Activated CD8-positive, alpha-beta T cell treated with anti-CD3 and anti-CD28 coated beads, Interleukin-2, amount 10 ng/mL, durations not matched to agents 7 days and 5 days (primary cell): ENCODE measurements at regions not wholly inside any gene's neighbourhood (a gene's known extent, or its start where the extent isn't known, plus 50 kb on each side); places are given as distances from the start of the nearest gene placed in this dataset.

ENCODE experiments used
- ATAC-seq: fragments of 150-1000 bp; cut with Tn5 transposase; one replicate; pipeline ENCODE4 v1.10.0; 2021; ENCODE audit warnings: moderate library complexity
- CTCF ChIA-PET: fragments of 350-600 bp; sonication (Branson Sonifier 250); formaldehyde crosslinking; loops from one replicate; lab custom pipeline; 2021; ENCODE audit warnings: antibody characterized with exemption; lab: Charles Lee
- POLR2A ChIA-PET: fragments of 350-600 bp; sonication (Branson Sonifier 250); formaldehyde crosslinking; loops from one replicate; lab custom pipeline; 2021; ENCODE audit warnings: antibody characterized with exemption; lab: Charles Lee
- DNase-seq: peaks from one replicate; pipeline ENCODE4 v3.0.0-alpha.2; 2020
- H3K27ac Mint-ChIP-seq: one replicate; pipeline ENCODE4 v1.8.0; 2021; ENCODE audit warnings: mild to moderate bottlenecking, mixed read lengths
- H3K27me3 Mint-ChIP-seq: one replicate; pipeline ENCODE4 v1.8.0; 2021; ENCODE audit warnings: low read depth, mixed read lengths
- H3K36me3 Mint-ChIP-seq: one replicate; pipeline ENCODE4 v1.8.0; 2021; ENCODE audit warnings: low read depth, mixed read lengths
- H3K4me1 Mint-ChIP-seq: one replicate; pipeline ENCODE4 v1.8.0; 2021; ENCODE audit warnings: low read depth, mixed read lengths
- H3K4me3 Mint-ChIP-seq: one replicate; pipeline ENCODE4 v1.8.0; 2021; ENCODE audit warnings: mild to moderate bottlenecking, mixed read lengths
- H3K9me3 Mint-ChIP-seq: one replicate; pipeline ENCODE4 v1.8.0; 2022; ENCODE audit warnings: mixed read lengths; ENCODE audit not compliant: insufficient read depth

DNA sequence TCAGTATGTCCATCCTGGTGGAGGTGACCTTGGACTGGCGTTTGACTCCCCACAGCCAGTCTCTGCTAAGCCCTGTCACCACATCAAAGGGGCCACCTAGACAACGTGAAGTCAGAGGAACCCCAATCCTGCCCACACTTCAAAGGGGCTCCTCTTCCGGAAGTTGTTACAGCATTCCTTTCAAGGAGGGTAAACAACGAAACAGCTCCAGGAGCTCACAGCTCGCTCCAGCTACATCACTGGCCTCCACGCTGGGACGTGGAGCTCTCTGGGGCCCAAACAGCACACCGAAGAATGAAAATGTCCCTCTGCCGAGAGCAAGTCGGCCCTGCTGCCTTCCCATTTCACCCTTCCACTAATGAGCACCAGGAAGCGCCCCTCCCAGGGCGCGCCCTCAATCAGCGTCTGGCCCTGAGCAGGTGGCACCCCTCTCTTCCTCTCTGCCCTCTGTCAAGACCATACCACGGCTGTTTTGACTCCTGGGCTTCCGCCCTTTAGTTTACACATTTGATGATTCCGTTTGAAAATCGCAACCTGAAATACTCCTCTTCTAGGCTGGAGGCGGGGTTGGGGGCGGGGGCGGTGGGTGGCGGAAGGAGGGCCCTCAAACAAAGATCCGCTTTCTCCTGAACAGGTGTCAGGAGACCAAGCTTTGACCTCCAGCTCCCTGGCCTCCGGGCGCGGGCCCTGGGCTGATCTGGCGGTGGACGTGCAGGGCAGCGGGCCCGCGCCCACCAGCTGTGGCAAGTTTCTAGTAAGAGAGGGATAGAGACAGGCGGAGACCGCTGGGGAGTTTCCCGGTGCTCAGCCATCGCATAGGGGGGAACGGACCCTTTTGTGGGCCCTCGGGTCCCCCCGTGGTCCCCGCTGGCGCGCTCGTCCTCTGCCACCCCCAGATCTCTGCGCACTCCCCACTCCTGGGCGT lies 53.1 kb upstream of the KDM7A start:
- Mint-ChIP-seq H3K36me3 (peaks cover 7% of the 10 kb centered on the region), H3K4me1 (peaks cover 46% of the 10 kb centered on the region), H3K27me3 (peaks cover 2% of the 10 kb centered on the region), H3K4me3 (peak overlapping the region; percentile 85), H3K9me3 (no peaks in the 10 kb centered on the region), H3K27ac (peak overlapping the region; percentile 96)
- POLR2A ChIA-PET: interaction anchor here (0.7 to 2.9 kb wide), 11 partner anchors 9 to 249 kb away, joined by 3 to 25 read pairs (median 5); partner anchors contain the start of gene KDM7A
- DNase-seq (peak; percentile 72), ATAC-seq (peak; percentile 54)
- CTCF ChIA-PET: interaction anchor here (0.8 to 2.0 kb wide), 6 partner anchors 17 to 54 kb away, joined by 3 to 8 read pairs (median 5); no protein-coding TSS in a partner anchor

DNA sequence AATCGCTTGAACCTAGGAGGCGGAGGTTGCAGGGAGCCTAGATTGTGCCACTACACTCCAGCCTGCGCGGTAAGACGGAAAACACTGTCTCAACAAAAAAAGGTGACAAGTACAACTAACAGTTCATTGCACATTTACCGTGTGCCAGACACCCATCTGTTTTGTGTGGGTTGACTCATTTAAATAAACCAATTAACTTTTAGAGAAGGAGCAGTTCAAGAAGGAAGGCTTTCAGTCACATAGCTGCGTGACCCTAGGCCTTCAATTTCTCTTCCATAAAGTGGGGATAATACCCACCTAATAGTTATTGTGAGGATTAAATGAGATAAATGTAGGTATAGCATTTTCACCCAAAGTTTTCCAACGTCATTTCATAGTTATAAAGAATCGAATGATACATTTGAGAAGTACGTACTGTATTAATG lies 52.3 kb upstream of the KDM7A start:
- Mint-ChIP-seq H3K36me3 (peaks cover 7% of the 10 kb centered on the region), H3K9me3 (no peaks in the 10 kb centered on the region), H3K4me3 (peak overlapping the region; percentile 85), H3K27me3 (peaks cover 2% of the 10 kb centered on the region), H3K4me1 (peaks cover 51% of the 10 kb centered on the region), H3K27ac (peak overlapping the region; percentile 96)
- ChIA-PET POLR2A (interaction anchor here (0.8 to 2.9 kb wide), 9 partner anchors 9 to 147 kb away, joined by 4 to 25 read pairs (median 6); partner anchors contain the start of gene KDM7A), CTCF (interaction anchor here (0.8 to 2.0 kb wide), 5 partner anchors 16 to 53 kb away, joined by 3 to 8 read pairs (median 4); no protein-coding TSS in a partner anchor)
- ATAC-seq (no peak), DNase-seq (no peak)
